HG03354 (cell line): ENCODE measurements at regions not wholly inside any gene's neighbourhood (a gene's known extent, or its start where the extent isn't known, plus 50 kb on each side); places are given as distances from the start of the nearest gene placed in this dataset.

Source experiments
- ATAC-seq: cut with Tn5 transposase; IDR thresholded peaks from one replicate; pipeline ENCODE4 v1.9.1; 2021; ENCODE audit warnings: mild to moderate bottlenecking; ENCODE audit not compliant: unreplicated experiment, poor library complexity, severe bottlenecking

GRCh38 chr6:40807484-40807883, 220.3 kb upstream of the LRFN2 start:
- ATAC-seq: no peak

- no peak for ATAC-seq
These were observed 219.2 kb upstream of the LRFN2 start for GRCh38 chr6:40806256-40806864.

- ATAC-seq: no peak
These were observed 218.2 kb upstream of the LRFN2 start for GRCh38 chr6:40805336-40805735.

- ATAC-seq: no peak
These were observed 217.7 kb upstream of the LRFN2 start for GRCh38 chr6:40804905-40805304.

- no peak for ATAC-seq
These were observed 216.9 kb upstream of the LRFN2 start for GRCh38 chr6:40803897-40804702.

- no peak for ATAC-seq
These were observed 215.3 kb upstream of the LRFN2 start for GRCh38 chr6:40802481-40802880.

- ATAC-seq: no peak
These were observed 212.4 kb upstream of the LRFN2 start for GRCh38 chr6:40799296-40800140.

- ATAC-seq: no peak
These were observed 211.1 kb upstream of the LRFN2 start for GRCh38 chr6:40798069-40798770.

- no peak for ATAC-seq
These were observed 209.4 kb upstream of the LRFN2 start for GRCh38 chr6:40796260-40797221.

- no peak for ATAC-seq
These were observed 207.4 kb upstream of the LRFN2 start for GRCh38 chr6:40794586-40794985.

GRCh38 chr6:40792183-40792582, 205.0 kb upstream of the LRFN2 start:
- no peak for ATAC-seq

GRCh38 chr6:40791004-40791403, 203.8 kb upstream of the LRFN2 start:
- ATAC-seq: no peak

- no peak for ATAC-seq
These were observed 201.8 kb upstream of the LRFN2 start for GRCh38 chr6:40788661-40789655.

GRCh38 chr6:40782355-40782754, 195.2 kb upstream of the LRFN2 start:
- ATAC-seq: no peak

GRCh38 chr6:40780637-40781036, 193.5 kb upstream of the LRFN2 start:
- no peak for ATAC-seq

- no peak for ATAC-seq
These were observed 192.2 kb upstream of the LRFN2 start for GRCh38 chr6:40779409-40779808.

GRCh38 chr6:40778918-40779317, 191.8 kb upstream of the LRFN2 start:
- no peak for ATAC-seq

GRCh38 chr6:40778196-40778595, 191.0 kb upstream of the LRFN2 start:
- no peak for ATAC-seq
